PC-3 (cell line): ENCODE measurements at regions not wholly inside any gene's neighbourhood (a gene's known extent, or its start where the extent isn't known, plus 50 kb on each side); places are given as distances from the start of the nearest gene placed in this dataset.

Experiments used
- EZH2 ChIP-seq: fragments of 300-600 bp; sonication (generic); IDR thresholded peaks from one replicate; pipeline ENCODE4 v1.6.1; 2017; ENCODE audit warnings: antibody characterized with exemption, mild to moderate bottlenecking, low read length; ENCODE audit not compliant: unreplicated experiment
- TF ChIP-seq, protein P1 (sequence below): fragments of 300-600 bp; sonication (generic); conservative IDR thresholded peaks from 2 replicates; pipeline ENCODE4 v1.5.1; 2017; ENCODE audit warnings: antibody characterized with exemption, low read depth, mild to moderate bottlenecking, low read length

DNA sequence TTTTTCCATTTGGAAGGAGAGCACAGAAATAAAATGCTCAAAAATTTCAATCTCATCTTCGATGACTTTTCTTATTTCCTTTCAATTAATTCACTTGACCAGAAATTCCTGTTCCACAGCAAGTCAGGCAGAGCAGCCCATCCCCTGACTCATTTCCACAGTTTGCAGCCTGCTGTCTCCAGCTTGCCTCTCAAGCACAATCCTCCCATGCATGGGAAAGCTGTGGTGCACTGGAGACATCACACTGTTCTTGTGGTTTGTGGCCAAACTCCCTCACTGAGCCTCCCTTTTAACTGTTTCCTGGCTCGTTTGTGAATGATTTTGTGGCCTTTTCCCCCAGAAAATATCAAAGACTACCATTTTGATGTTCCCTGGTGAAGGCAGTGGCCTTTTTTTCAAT is 114.0 kb upstream of the ENPEP start:
- TF ChIP-seq, protein P1, sequence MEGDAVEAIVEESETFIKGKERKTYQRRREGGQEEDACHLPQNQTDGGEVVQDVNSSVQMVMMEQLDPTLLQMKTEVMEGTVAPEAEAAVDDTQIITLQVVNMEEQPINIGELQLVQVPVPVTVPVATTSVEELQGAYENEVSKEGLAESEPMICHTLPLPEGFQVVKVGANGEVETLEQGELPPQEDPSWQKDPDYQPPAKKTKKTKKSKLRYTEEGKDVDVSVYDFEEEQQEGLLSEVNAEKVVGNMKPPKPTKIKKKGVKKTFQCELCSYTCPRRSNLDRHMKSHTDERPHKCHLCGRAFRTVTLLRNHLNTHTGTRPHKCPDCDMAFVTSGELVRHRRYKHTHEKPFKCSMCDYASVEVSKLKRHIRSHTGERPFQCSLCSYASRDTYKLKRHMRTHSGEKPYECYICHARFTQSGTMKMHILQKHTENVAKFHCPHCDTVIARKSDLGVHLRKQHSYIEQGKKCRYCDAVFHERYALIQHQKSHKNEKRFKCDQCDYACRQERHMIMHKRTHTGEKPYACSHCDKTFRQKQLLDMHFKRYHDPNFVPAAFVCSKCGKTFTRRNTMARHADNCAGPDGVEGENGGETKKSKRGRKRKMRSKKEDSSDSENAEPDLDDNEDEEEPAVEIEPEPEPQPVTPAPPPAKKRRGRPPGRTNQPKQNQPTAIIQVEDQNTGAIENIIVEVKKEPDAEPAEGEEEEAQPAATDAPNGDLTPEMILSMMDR: no peak
- TF ChIP-seq EZH2: no peak
